ENCODE measurements at regions not wholly inside any gene's neighbourhood (a gene's known extent, or its start where the extent isn't known, plus 50 kb on each side); places are given as distances from the start of the nearest gene placed in this dataset.

GRCh38 chr4:45408996-45409395 is 682.6 kb upstream of the GNPDA2 start (continued):
- TF ChIP-seq ZBTB40 (IDR thresholded peaks at IDR 0.05) (no peak), ZBTB40 (CRISPR knock-in tag; IDR thresholded peaks at IDR 0.05) (no peak), ZSCAN25 (CRISPR knock-in tag; IDR thresholded peaks at IDR 0.05) (no peak), POGZ (CRISPR knock-in tag; IDR thresholded peaks at IDR 0.05) (no peak), ZNF235 (CRISPR knock-in tag; IDR thresholded peaks at IDR 0.05; ENCODE audit: borderline replicate concordance) (no peak), NFKB2 (CRISPR knock-in tag; IDR thresholded peaks at IDR 0.05; ENCODE audit: borderline replicate concordance) (no peak), ZNF30 (CRISPR knock-in tag; IDR thresholded peaks at IDR 0.05) (no peak), ZNF317 (CRISPR knock-in tag; IDR thresholded peaks at IDR 0.05) (no peak), JUNB (CRISPR knock-in tag; IDR thresholded peaks at IDR 0.05; ENCODE audit: borderline replicate concordance) (no peak), ATF4 (CRISPR knock-in tag; IDR thresholded peaks at IDR 0.05) (no peak)

Measured in HepG2 (cell line).